Adrenal gland (tissue), 5 donors: ENCODE measurements at regions not wholly inside any gene's neighbourhood (a gene's known extent, or its start where the extent isn't known, plus 50 kb on each side); places are given as distances from the start of the nearest gene placed in this dataset.

Experiments used
- POLR2A ChIP-seq, 2 donors: fragments of 450-650 bp; IDR thresholded peaks; one replicate each; pipeline ENCODE4 v1.6.1; 2017; ENCODE audit warnings: antibody characterized with exemption in 2 of 2, mild to moderate bottlenecking in 2 of 2, moderate library complexity in 1 of 2
- TF ChIP-seq, protein P1 (sequence below), 6 experiments: fragments of 450-650 bp in 4 of 6; fragments of 200-600 bp in 2 of 6; sonication (generic) in 1 of 6; IDR thresholded peaks; 1 replicate in 5 of 6; 2 replicates in 1 of 6; pipeline versions ENCODE4 v1.5.1 to v1.8.0; 2016 to 2021; ENCODE audit warnings: antibody characterized with exemption in 6 of 6, mild to moderate bottlenecking in 2 of 6, moderate library complexity in 1 of 6
- donor health status: DM: no; HTN: no; CAD: no.

- TF ChIP-seq, protein P1, sequence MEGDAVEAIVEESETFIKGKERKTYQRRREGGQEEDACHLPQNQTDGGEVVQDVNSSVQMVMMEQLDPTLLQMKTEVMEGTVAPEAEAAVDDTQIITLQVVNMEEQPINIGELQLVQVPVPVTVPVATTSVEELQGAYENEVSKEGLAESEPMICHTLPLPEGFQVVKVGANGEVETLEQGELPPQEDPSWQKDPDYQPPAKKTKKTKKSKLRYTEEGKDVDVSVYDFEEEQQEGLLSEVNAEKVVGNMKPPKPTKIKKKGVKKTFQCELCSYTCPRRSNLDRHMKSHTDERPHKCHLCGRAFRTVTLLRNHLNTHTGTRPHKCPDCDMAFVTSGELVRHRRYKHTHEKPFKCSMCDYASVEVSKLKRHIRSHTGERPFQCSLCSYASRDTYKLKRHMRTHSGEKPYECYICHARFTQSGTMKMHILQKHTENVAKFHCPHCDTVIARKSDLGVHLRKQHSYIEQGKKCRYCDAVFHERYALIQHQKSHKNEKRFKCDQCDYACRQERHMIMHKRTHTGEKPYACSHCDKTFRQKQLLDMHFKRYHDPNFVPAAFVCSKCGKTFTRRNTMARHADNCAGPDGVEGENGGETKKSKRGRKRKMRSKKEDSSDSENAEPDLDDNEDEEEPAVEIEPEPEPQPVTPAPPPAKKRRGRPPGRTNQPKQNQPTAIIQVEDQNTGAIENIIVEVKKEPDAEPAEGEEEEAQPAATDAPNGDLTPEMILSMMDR (IDR thresholded peaks at IDR 0.05): no peak
- no peak for TF ChIP-seq POLR2A (IDR thresholded peaks at IDR 0.05)
Measured at GRCh38 chr1:113291777-113292602, 98.3 kb upstream of the MAGI3 start.
